ENCODE measurements at regions not wholly inside any gene's neighbourhood (a gene's known extent, or its start where the extent isn't known, plus 50 kb on each side); places are given as distances from the start of the nearest gene placed in this dataset.
"Not testable (repeated sequence)": the region's sequence is repeated elsewhere in the genome, so short reads cannot be mapped to it uniquely, and the experiment has no call there.

- DNase-seq, result no peak
Observed at GRCh38 chr10:8396675-8397074, 342.2 kb downstream of the GATA3 start.

GRCh38 chr10:8398771-8399170 is 344.3 kb downstream of the GATA3 start:
- DNase-seq, result no peak

GRCh38 chr10:8400151-8400550 is 345.7 kb downstream of the GATA3 start:
- no peak for DNase-seq

- no peak for DNase-seq
Observed at GRCh38 chr10:8400892-8401291, 346.4 kb downstream of the GATA3 start.

GRCh38 chr10:8401531-8401930 is 347.0 kb downstream of the GATA3 start:
- DNase-seq, result no peak

GRCh38 chr10:8402576-8402975 is 348.1 kb downstream of the GATA3 start:
- no peak for DNase-seq

GRCh38 chr10:8403711-8404371 is 349.4 kb downstream of the GATA3 start:
- no peak for DNase-seq

GRCh38 chr10:8404721-8405120 is 350.2 kb downstream of the GATA3 start:
- DNase-seq, result no peak

GRCh38 chr10:8405596-8405995 is 351.1 kb downstream of the GATA3 start:
- DNase-seq, result no peak

GRCh38 chr10:8407501-8408021 is 353.1 kb downstream of the GATA3 start:
- no peak for DNase-seq

- DNase-seq, result no peak
Observed at GRCh38 chr10:8410506-8410905, 356.0 kb downstream of the GATA3 start.

GRCh38 chr10:8412541-8412940 is 358.1 kb downstream of the GATA3 start:
- DNase-seq, result no peak

GRCh38 chr10:8415029-8415428 is 360.5 kb downstream of the GATA3 start:
- not testable (repeated sequence) for DNase-seq

- no peak for DNase-seq
Observed at GRCh38 chr10:8416192-8416701, 361.8 kb downstream of the GATA3 start.

GRCh38 chr10:8416760-8417159 is 362.3 kb downstream of the GATA3 start:
- no peak for DNase-seq

GRCh38 chr10:8417631-8418030 is 363.1 kb downstream of the GATA3 start:
- DNase-seq, result no peak

GRCh38 chr10:8418631-8419030 is 364.1 kb downstream of the GATA3 start:
- no peak for DNase-seq

- no peak for DNase-seq
Observed at GRCh38 chr10:8420182-8420581, 365.7 kb downstream of the GATA3 start.

- DNase-seq, result no peak
Observed at GRCh38 chr10:8424555-8425211, 370.2 kb downstream of the GATA3 start.

- DNase-seq, result no peak
Observed at GRCh38 chr10:8428654-8429053, 374.2 kb downstream of the GATA3 start.

GRCh38 chr10:8430321-8430720 is 375.8 kb downstream of the GATA3 start:
- no peak for DNase-seq

- DNase-seq, result no peak
Observed at GRCh38 chr10:8431511-8431910, 377.0 kb downstream of the GATA3 start.

GRCh38 chr10:8435186-8436055 is 380.9 kb downstream of the GATA3 start:
- no peak for DNase-seq

Data from KG1 (cell line).